ENCODE measurements at regions not wholly inside any gene's neighbourhood (a gene's known extent, or its start where the extent isn't known, plus 50 kb on each side); places are given as distances from the start of the nearest gene placed in this dataset.
A peak's percentile ranks its signal among the peaks of the same experiment; 100 is the strongest.

DNA sequence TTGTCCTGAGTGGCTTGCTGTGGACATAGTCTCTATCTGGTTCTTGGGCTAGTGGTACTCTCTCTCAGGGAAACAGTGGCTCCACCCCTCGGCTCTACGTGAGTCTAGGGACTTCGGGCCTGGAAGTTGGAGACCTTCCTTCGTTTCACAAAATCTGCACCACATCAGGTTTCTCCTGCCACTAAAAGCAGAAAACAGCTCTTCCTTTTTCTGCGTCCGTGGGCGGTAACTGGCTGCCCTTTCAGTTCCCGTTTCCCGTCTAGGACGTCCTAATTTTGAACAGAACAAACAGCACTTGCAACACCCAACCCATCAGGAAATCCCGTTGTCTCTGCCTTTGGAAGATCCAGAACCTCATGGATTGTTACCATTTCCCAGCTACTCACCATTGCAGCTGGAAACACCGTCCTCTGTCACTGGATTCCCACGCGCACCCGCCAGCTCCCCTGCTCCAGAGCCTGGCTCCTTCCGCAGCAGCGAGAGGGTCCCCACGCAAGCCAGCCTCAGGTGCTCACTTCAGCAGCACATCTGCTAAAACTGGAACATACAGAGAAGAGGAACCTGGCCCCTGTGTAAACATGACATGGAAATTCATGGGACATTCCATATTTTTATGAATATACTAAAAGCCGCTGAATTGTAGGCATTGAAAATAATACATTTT, 311.4 kb upstream of the AKR1E2 start:
- Histone ChIP-seq H3K4me1 (peaks cover 38% of the 10 kb centered on the region), H3K9ac (0 out of 2 replicates have a peak overlapping the region, but pooled peaks have one; percentile 30), H4K20me1 (no peaks in the 10 kb centered on the region), H3K4me2 (peak overlapping the region; percentile 71), H3K27me3 (no peaks in the 10 kb centered on the region), H3K36me3 (no peaks in the 10 kb centered on the region), H3K27ac (peak overlapping the region; percentile 64), H3K4me3 (peak overlapping the region; percentile 2; the same call in 1 of the 2 replicates), H3K9me3 (no peaks in the 10 kb centered on the region)
- no peak for TF ChIP-seq Cebpa-rat (IDR thresholded peaks at IDR 0.05)

DNA sequence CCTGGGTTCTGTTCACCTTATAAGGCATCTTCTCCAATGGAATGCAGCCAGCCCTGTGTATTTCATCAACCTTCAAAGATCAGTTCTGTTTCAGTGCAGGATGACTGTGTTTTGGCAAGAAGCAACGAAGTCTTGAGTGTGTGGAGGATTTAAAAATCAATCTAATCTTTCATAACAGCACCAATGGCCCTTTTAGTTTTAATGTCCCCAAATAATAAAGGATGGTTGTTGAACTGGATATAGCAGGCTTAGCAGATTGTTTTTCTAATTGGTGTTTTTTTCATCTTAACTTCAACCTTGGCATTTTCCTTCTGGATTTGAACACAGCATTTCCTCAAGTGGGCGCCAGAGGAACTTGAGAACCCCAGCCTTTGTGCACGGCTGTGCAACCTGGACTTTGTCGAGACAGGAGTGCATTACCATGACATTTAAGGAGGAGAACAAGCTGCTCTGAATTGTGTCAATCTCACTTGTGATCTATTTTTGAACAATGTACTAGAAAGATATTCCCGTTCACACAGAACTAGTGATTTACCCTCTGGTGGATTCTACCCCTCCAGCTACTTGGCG, 313.3 kb upstream of the AKR1E2 start:
- Histone ChIP-seq H3K4me1 (peaks cover 46% of the 10 kb centered on the region), H3K4me2 (no peak overlapping the region), H3K4me3 (no peak overlapping the region), H4K20me1 (no peaks in the 10 kb centered on the region), H3K9ac (no peak overlapping the region), H3K27me3 (no peaks in the 10 kb centered on the region), H3K27ac (no peak overlapping the region), H3K36me3 (no peaks in the 10 kb centered on the region), H3K9me3 (no peaks in the 10 kb centered on the region)
- no peak for TF ChIP-seq Cebpa-rat (IDR thresholded peaks at IDR 0.05)

DNA sequence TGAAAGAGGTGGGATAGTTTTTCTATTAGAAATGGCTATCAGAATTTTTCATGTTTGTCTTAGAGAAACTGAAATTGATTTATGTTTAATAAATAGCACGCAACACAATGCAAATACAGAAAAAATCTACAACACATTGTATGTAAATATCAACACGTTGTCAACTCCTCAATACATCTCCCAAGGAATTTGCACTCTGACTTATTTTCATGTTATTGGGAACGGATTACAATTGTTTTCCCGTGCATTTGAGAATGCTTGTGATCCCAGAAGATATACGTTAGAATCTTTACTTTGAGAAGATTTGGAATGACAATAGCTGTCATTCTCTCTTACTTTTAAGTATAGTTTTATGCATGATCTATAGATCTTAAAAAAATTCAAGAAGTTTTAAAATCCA, 313.8 kb upstream of the AKR1E2 start:
- Histone ChIP-seq H3K4me2 (no peak overlapping the region), H3K4me1 (peaks cover 46% of the 10 kb centered on the region), H3K4me3 (no peak overlapping the region), H3K9ac (no peak overlapping the region), H3K36me3 (no peaks in the 10 kb centered on the region), H3K9me3 (no peaks in the 10 kb centered on the region), H4K20me1 (no peaks in the 10 kb centered on the region), H3K27me3 (no peaks in the 10 kb centered on the region), H3K27ac (no peak overlapping the region)
- no peak for TF ChIP-seq Cebpa-rat (IDR thresholded peaks at IDR 0.05)

DNA sequence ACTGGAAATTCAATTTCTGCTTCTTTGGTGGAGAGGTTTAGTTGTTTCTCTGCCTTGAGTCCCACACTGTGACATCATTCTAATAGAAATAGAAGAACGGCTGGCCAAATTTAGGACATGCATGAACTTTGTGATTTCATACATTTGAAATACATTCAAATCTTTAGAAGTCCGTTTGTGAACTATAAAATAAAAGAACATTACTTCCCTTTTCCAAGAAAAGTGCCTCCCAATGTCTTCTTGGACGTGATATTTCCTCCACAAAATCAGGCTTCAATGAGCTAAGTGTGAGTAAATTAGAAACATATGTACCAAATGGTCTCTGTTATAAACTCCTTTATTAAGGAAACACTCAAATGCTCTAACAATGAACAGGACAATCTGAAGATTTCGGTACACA, 314.5 kb upstream of the AKR1E2 start:
- H3K4me1 ChIP-seq = peaks cover 40% of the 10 kb centered on the region
- TF ChIP-seq Cebpa-rat (IDR thresholded peaks at IDR 0.05) = no peak

DNA sequence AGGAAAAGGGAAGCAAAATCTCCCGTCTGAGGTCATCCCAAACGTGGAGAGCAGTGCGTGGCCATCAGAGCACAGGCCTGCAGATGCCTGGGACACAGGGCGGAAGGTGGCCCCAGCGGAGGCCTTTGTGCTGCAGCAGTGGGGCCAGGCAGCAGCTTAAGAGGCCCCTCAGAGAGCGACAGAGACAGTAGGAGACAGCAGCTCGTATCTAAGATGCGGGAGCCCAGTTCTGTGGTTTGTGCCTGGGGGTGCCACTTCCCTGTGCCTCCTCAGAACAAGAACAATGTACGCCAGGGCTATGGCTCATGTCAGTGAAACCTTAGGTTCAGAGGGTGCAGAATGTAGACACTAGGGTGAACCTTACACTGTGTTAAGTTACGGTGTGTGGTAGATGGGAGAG, 316.6 kb upstream of the AKR1E2 start:
- no peak overlapping the region for H3K27ac ChIP-seq

More for the DNA sequence above, 314.5 kb upstream of the AKR1E2 start:
- no peaks in the 10 kb centered on the region for H4K20me1 ChIP-seq
- no peaks in the 10 kb centered on the region for H3K36me3 ChIP-seq
- H3K9me3 ChIP-seq = no peaks in the 10 kb centered on the region
- H3K9ac ChIP-seq = no peak overlapping the region
- H3K27ac ChIP-seq = no peak overlapping the region
- no peaks in the 10 kb centered on the region for H3K27me3 ChIP-seq
- no peak overlapping the region for H3K4me2 ChIP-seq
- no peak overlapping the region for H3K4me3 ChIP-seq

DNA sequence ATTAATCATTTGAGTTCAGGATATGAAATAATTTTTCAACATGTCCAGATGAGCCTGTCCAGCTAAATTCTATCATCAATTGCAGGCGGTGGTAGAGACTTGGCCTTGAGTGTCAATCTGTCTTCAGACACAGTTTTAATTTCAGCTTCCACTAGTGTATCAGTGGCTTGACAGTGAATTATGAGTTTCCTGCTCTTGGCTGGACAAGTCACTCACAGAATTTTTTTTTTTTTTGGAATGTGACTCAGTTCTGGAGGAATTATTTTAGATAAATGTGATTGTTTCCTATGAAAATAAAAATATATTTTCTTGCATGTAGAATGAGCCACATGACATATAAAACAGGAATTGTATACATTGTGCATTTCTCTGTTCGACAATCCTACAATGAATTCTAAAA, 319.9 kb upstream of the AKR1E2 start:
- TF ChIP-seq Cebpa-rat (IDR thresholded peaks at IDR 0.05) = no peak
- peaks cover 9% of the 10 kb centered on the region for H3K4me1 ChIP-seq
- H3K9me3 ChIP-seq = no peaks in the 10 kb centered on the region
- H3K27me3 ChIP-seq = no peaks in the 10 kb centered on the region
- H3K36me3 ChIP-seq = no peaks in the 10 kb centered on the region
- no peak overlapping the region for H3K4me3 ChIP-seq
- no peak overlapping the region for H3K27ac ChIP-seq
- H3K9ac ChIP-seq = no peak overlapping the region
- H3K4me2 ChIP-seq = no peak overlapping the region
- no peaks in the 10 kb centered on the region for H4K20me1 ChIP-seq

More for the DNA sequence above, 316.6 kb upstream of the AKR1E2 start:
- Histone ChIP-seq H3K4me1 (peaks cover 19% of the 10 kb centered on the region), H4K20me1 (no peaks in the 10 kb centered on the region), H3K4me2 (peak overlapping the region; percentile 22), H3K27me3 (no peaks in the 10 kb centered on the region), H3K9me3 (no peaks in the 10 kb centered on the region), H3K4me3 (no peak overlapping the region), H3K9ac (no peak overlapping the region), H3K36me3 (no peaks in the 10 kb centered on the region)
- TF ChIP-seq Cebpa-rat (IDR thresholded peaks at IDR 0.05) = no peak

DNA sequence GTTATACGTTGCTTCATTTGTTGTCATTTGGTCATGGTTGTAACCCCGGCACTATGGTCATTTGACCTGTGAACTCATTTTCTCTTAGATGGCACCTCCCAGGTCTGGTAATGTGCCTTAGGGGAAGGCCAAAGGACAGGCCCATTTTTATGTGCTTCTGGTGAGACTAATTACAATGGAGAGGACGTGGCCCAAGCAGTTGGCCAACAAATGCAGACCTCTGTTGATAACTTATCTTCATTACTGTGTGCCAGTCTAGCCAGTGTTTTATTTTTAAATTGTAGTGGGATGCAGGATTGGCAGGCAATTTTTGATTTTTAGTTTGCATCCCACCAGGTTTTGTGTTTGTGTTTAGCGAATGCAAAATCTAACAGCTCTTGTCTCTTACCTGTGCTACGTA, 321.5 kb upstream of the AKR1E2 start:
- Histone ChIP-seq H3K27me3 (no peaks in the 10 kb centered on the region), H3K9me3 (no peaks in the 10 kb centered on the region), H3K9ac (no peak overlapping the region), H3K4me1 (peaks cover 7% of the 10 kb centered on the region), H3K27ac (no peak overlapping the region), H3K4me2 (no peak overlapping the region), H4K20me1 (no peaks in the 10 kb centered on the region), H3K4me3 (no peak overlapping the region), H3K36me3 (no peaks in the 10 kb centered on the region)
- no peak for TF ChIP-seq Cebpa-rat (IDR thresholded peaks at IDR 0.05)

DNA sequence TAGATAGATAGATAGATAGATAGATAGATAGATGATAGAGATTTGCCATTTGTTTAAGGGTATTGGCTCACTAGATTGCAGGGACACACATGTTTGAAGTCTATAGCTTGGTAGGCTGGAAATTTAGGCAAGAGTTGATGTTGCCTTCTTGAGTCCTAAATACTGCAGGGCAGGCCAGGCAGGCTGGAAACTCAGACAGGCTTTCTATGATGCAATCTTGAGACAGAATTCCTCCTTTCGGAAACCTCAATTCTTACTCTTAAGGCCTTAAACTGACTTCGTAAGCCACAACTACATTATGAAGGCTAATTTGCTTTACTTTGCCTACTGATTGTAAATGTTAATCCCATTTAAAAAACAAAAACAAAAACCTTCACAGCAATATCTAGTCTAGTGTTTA, 322.9 kb upstream of the AKR1E2 start:
- no peaks in the 10 kb centered on the region for H3K36me3 ChIP-seq
- no peaks in the 10 kb centered on the region for H4K20me1 ChIP-seq
- no peak overlapping the region for H3K9ac ChIP-seq
- no peak for TF ChIP-seq Cebpa-rat (IDR thresholded peaks at IDR 0.05)
- H3K4me1 ChIP-seq = no peaks in the 10 kb centered on the region
- no peak overlapping the region for H3K27ac ChIP-seq
- no peak overlapping the region for H3K4me2 ChIP-seq
- no peaks in the 10 kb centered on the region for H3K27me3 ChIP-seq
- no peak overlapping the region for H3K4me3 ChIP-seq
- H3K9me3 ChIP-seq = no peaks in the 10 kb centered on the region

DNA sequence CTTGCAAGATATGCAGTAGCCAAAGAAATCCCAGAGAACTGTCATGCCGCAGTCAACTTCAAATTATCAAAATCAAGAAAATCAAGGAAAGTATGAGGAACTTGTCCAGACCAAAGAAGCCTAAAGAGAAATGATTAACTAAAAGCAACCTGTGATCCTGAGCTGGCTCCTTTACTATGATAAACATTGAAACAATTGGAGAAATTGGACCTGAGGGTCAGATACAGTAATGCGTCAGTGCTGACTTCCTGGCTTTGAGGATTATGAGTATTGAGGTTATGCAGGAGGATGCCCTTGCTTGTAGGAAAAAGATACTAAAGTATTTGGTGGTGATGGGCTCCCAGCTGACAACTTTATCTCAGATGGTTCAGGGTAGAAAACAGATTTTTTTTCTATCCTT, 324.7 kb upstream of the AKR1E2 start:
- Histone ChIP-seq H3K4me2 (no peak overlapping the region), H3K9ac (no peak overlapping the region), H3K36me3 (no peaks in the 10 kb centered on the region), H3K9me3 (no peaks in the 10 kb centered on the region), H3K27me3 (no peaks in the 10 kb centered on the region), H3K4me1 (no peaks in the 10 kb centered on the region), H3K27ac (no peak overlapping the region), H3K4me3 (no peak overlapping the region), H4K20me1 (no peaks in the 10 kb centered on the region)
- TF ChIP-seq Cebpa-rat (IDR thresholded peaks at IDR 0.05) = no peak

DNA sequence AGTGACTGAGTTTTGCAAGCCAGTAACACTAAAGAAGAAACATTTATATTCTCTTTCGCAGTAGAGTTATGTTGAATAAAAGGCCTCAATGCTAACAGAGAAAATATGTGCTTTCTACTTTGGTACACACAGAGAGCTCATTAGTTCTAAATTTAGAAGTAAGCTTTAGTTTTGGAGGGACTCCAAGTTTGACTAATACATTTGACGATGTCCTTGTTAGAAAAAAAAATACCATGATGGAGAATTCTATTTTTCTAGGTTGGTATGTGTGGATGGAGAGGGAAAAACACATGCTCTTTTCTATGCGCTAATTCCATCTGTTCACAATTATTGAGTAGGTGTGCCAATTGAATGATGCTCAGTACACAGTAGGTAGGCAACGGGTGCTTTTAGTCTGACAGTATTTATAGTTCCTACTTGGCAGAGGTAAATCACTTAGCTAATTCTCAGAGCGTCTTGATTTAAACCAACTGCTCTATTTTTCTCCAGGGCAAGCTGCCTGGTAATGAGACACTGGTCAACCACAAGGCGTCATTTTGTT, 327.2 kb upstream of the AKR1E2 start:
- Histone ChIP-seq H3K4me1 (no peaks in the 10 kb centered on the region), H3K27me3 (no peaks in the 10 kb centered on the region), H4K20me1 (no peaks in the 10 kb centered on the region), H3K9me3 (no peaks in the 10 kb centered on the region), H3K9ac (no peak overlapping the region), H3K36me3 (no peaks in the 10 kb centered on the region), H3K4me3 (no peak overlapping the region), H3K4me2 (no peak overlapping the region), H3K27ac (no peak overlapping the region)
- no peak for TF ChIP-seq Cebpa-rat (IDR thresholded peaks at IDR 0.05)
